AG09319 (cell line): ENCODE measurements at regions not wholly inside any gene's neighbourhood (a gene's known extent, or its start where the extent isn't known, plus 50 kb on each side); places are given as distances from the start of the nearest gene placed in this dataset.

Experiments
- DNase-seq: peaks from one replicate; pipeline ENCODE4 v3.0.0-alpha.2; 2010; ENCODE audit warnings: low read depth; ENCODE audit errors: extremely low read depth
- TF ChIP-seq, protein P1 (sequence below): IDR thresholded peaks from 2 replicates; pipeline ENCODE4 v1.5.1; 2011; ENCODE audit warnings: low read depth, mild to moderate bottlenecking, inconsistent platforms, low read length, moderate library complexity

DNA sequence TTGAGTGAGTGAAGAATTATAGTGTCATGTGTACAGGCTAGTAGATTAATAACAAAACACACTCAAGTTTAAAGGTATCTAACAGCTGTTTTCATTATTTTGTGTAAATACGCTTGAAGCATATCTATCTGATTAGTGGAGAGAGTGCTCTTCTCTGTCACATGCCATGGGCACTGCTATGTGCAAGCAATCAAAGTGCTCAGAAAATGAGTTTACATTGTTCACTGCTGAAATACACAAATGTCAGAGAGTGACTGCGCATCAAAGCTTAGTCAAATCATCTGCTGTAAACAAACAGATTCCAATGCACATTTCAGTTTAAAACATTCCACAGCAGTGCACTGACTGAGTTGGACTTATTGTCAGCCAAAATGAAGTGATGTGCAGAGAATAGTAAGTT is 423.4 kb downstream of the ZEB2 start:
- TF ChIP-seq, protein P1, sequence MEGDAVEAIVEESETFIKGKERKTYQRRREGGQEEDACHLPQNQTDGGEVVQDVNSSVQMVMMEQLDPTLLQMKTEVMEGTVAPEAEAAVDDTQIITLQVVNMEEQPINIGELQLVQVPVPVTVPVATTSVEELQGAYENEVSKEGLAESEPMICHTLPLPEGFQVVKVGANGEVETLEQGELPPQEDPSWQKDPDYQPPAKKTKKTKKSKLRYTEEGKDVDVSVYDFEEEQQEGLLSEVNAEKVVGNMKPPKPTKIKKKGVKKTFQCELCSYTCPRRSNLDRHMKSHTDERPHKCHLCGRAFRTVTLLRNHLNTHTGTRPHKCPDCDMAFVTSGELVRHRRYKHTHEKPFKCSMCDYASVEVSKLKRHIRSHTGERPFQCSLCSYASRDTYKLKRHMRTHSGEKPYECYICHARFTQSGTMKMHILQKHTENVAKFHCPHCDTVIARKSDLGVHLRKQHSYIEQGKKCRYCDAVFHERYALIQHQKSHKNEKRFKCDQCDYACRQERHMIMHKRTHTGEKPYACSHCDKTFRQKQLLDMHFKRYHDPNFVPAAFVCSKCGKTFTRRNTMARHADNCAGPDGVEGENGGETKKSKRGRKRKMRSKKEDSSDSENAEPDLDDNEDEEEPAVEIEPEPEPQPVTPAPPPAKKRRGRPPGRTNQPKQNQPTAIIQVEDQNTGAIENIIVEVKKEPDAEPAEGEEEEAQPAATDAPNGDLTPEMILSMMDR: no peak

DNA sequence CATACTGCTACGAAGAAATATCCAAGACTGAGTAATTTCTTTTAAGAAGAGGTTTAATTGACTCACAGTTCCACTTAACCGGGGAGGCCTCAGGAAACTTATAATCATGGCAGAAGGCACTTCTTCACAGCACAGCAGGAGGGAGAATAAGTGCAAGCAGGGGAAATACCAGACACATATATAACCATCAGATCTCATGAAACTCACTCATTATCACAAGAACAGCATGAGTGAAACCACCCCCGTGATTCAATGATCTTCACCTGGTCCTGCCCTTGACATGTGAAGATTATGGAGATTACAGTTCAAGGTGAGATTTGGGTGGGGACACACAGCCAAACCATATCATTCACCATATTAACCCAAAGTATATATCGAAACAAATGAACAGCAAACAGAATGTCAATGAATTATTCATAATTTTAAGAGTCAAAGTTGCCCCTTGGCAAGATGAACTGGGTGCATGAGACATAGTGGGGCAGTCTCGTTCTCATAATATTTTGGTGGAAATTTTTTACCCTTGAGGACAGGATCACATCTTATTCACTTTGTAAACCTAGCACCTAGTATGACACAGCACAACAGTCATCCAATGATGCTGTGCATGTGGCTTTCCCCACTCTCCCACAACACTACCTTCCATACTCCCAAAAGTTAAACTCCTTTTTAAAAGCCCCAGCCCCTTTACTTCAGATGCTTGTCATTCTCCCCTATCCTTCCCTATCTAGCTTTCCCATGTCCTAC is 425.3 kb downstream of the ZEB2 start:
- no peak for DNase-seq
- TF ChIP-seq, protein P1: no peak

More for the DNA sequence above, 423.4 kb downstream of the ZEB2 start:
- DNase-seq: peak; percentile 39

DNA sequence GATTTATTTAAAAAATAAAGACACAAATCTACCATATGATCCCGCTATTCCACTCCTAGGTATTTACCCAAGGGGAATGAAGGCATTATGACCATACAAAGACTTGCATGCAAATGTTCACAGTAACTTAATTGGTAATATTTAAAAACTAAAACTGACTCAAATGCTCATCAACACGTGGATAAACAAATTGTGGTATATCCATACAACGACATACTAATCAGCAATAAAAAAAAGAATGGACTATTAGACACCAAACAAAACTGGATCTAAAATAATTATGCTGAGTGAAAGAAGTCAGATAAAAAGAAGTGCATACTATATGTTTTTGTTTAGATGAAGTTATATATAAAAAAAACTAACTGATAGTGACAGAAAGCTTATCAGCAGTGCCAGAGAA is 428.3 kb downstream of the ZEB2 start:
- TF ChIP-seq, protein P1: no peak
- DNase-seq: no peak

DNA sequence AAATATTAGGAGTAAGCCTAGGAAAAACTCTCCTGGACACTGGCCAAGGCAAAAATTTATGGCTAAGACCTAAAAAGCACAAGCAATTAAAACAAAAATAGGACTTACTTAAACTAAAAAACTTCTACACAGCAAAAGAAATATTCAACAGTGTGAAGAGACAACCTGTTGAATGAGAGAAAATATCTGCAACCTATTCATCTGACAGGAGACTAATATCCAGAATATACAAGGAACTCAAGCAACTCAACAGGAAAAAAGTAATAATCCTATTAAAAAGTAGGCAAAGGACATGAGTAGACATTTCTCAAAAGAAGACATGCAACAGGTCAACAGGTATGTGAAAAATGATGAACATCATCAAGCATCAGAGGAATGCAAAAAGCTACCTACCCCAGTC is 431.1 kb downstream of the ZEB2 start:
- DNase-seq: no peak
- TF ChIP-seq, protein P1: no peak

DNA sequence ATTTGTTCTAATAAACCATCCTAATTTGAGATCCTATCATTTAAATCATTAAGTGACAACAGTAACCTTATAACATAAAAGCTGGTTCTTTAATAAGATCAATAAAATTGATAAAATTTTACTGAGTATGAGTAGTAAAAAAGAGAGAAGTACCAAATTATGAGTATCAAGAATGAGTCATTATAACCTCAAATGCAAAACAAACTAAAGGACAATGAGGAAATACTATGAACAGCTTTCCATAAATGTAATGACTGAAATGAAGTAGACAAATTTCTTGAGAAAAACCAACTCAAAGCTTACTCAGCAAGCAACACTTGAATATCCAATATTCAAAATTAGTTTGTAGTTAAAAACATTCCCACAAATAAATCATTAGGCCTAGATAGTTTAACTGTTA is 433.0 kb downstream of the ZEB2 start:
- TF ChIP-seq, protein P1: no peak
- no peak for DNase-seq

DNA sequence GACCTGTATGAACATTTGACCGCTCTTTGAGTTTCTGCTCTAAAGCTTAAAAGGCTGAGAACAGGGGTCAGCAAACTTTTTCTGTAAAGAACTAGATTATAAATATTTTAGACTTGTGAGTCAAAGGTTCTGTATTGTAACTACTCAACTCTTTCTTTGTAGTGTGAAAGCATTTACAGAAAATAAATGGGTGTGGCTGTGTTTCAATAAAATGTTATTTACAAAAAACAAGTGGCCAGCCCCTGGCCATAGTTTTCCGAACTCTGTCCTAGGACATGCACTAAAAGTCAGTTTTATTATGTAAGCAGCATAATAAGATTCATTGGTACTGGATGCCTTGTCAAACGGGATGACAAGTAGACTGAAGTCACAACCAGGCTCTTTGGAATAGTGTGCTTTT is 434.9 kb downstream of the ZEB2 start:
- DNase-seq: no peak
- TF ChIP-seq, protein P1: no peak

DNA sequence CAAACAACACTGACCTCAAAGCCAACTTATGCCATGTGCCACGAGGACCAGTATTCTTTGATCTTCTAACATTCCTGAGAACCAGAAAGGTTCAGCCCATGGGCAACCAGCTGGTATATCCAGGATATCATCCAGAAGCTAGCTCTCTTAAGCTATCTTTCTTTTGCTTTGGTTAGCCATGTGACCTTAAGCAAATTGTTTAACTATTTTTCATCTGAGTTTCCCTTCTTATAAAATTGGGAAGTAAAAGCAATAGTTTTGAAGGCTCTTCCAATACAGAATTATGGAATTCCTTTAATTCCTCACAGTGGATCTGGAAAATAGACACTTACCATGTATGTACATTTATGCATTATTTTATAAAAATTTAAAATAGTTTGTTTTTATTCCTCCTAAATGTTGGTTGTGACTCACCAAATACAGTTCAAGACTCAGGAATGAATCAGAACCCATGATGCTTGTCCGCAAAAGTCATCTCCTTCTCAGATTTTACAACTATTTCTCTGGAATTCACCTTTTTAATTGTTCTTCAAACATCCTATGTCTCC is 435.7 kb downstream of the ZEB2 start:
- TF ChIP-seq, protein P1: no peak

More for the DNA sequence above, 435.7 kb downstream of the ZEB2 start:
- no peak for DNase-seq
